ENCODE measurements at regions not wholly inside any gene's neighbourhood (a gene's known extent, or its start where the extent isn't known, plus 50 kb on each side); places are given as distances from the start of the nearest gene placed in this dataset.

- H2AFZ ChIP-seq (ENCODE audit: insufficient read depth, low read depth, low read length, poor library complexity, severe bottlenecking) = no peak overlapping the region
- no peaks in the 10 kb centered on the region for H3K9me3 ChIP-seq (replicated peaks in 1 of 2; ENCODE audit: control insufficient read depth in 1 of 2, insufficient read depth in 1 of 2, low read length in 2 of 2)
- Mint-ChIP-seq H3K36me3 (no peaks in the 10 kb centered on the region), H3K9me3 (peaks cover 0 to 6% (median 0%) of the 10 kb centered on the region in 7 donors), H3K27me3 (ENCODE audit: low read depth in 3 of 3) (peaks cover 1 to 5% (median 4%) of the 10 kb centered on the region in 3 donors), H3K4me1 (no peaks in the 10 kb centered on the region), H3K27ac (no peak overlapping the region), H3K4me3 (no peak overlapping the region)
- H3K4me3 ChIP-seq (replicated peaks in 1 of 3; ENCODE audit: low read depth in 2 of 3, low read length in 3 of 3) = no peak overlapping the region
- H3K9ac ChIP-seq (ENCODE audit: insufficient read depth, low read length, poor library complexity, severe bottlenecking) = no peak overlapping the region
- 92% methylated on average over 6 of the region's 10 CpGs for WGBS (ENCODE audit: insufficient coverage)
- no peak overlapping the region for H3K4me2 ChIP-seq (replicated peaks; ENCODE audit: extremely low read depth, low read length, poor library complexity, severe bottlenecking)
- intact Hi-C loops (cut with micrococcal nuclease) = no loop called here
- no peak overlapping the region for H3K27ac ChIP-seq (ENCODE audit: low read depth in 1 of 2, low read length in 2 of 2)
- TF ChIP-seq CTCF (IDR thresholded peaks at IDR 0.05) = no peak
- no peaks in the 10 kb centered on the region for H3K4me1 ChIP-seq (ENCODE audit: control insufficient read depth in 1 of 2, insufficient read depth in 2 of 2, low read length in 2 of 2)
- no peaks in the 10 kb centered on the region for H4K20me1 ChIP-seq (ENCODE audit: insufficient read depth, low read length)
- no peaks in the 10 kb centered on the region for H3K27me3 ChIP-seq (ENCODE audit: control insufficient read depth in 2 of 2, insufficient read depth in 2 of 2, low read length in 2 of 2)
- H3K36me3 ChIP-seq (replicated peaks in 1 of 2; ENCODE audit: control insufficient read depth in 1 of 2, insufficient read depth in 2 of 2, low read length in 2 of 2) = no peaks in the 10 kb centered on the region
- H3K79me2 ChIP-seq (ENCODE audit: insufficient read depth, low read length) = no peaks in the 10 kb centered on the region
- DNase-seq = no peak
Observed at GRCh38 chr10:44569193-44570091, 184.5 kb upstream of the CXCL12 start.

- no peak overlapping the region for H3K27ac Mint-ChIP-seq
- H3K4me3 ChIP-seq (replicated peaks in 1 of 3; ENCODE audit: low read depth in 2 of 3, low read length in 3 of 3) = no peak overlapping the region
- no peak overlapping the region for H3K9ac ChIP-seq (ENCODE audit: insufficient read depth, low read length, poor library complexity, severe bottlenecking)
- no peak for DNase-seq
- H3K27me3 ChIP-seq (ENCODE audit: control insufficient read depth in 2 of 2, insufficient read depth in 2 of 2, low read length in 2 of 2) = no peaks in the 10 kb centered on the region
- no peak overlapping the region for H3K4me3 Mint-ChIP-seq
- no peak for TF ChIP-seq CTCF (IDR thresholded peaks at IDR 0.05)
- no peaks in the 10 kb centered on the region for H3K79me2 ChIP-seq (ENCODE audit: insufficient read depth, low read length)
- H3K27ac ChIP-seq (ENCODE audit: low read depth in 1 of 2, low read length in 2 of 2) = no peak overlapping the region
- no peaks in the 10 kb centered on the region for H4K20me1 ChIP-seq (ENCODE audit: insufficient read depth, low read length)
- no peaks in the 10 kb centered on the region for H3K36me3 Mint-ChIP-seq
- H3K9me3 Mint-ChIP-seq = peaks cover 0 to 6% (median 0%) of the 10 kb centered on the region in 7 donors
- WGBS (ENCODE audit: insufficient coverage) = 100% methylated on average over 1 of the region's 6 CpGs
- peaks cover 1 to 5% (median 4%) of the 10 kb centered on the region in 3 donors for H3K27me3 Mint-ChIP-seq (ENCODE audit: low read depth in 3 of 3)
- H3K9me3 ChIP-seq (replicated peaks in 1 of 2; ENCODE audit: control insufficient read depth in 1 of 2, insufficient read depth in 1 of 2, low read length in 2 of 2) = no peaks in the 10 kb centered on the region
- H3K36me3 ChIP-seq (replicated peaks in 1 of 2; ENCODE audit: control insufficient read depth in 1 of 2, insufficient read depth in 2 of 2, low read length in 2 of 2) = no peaks in the 10 kb centered on the region
- no peak overlapping the region for H2AFZ ChIP-seq (ENCODE audit: insufficient read depth, low read depth, low read length, poor library complexity, severe bottlenecking)
- H3K4me1 ChIP-seq (ENCODE audit: control insufficient read depth in 1 of 2, insufficient read depth in 2 of 2, low read length in 2 of 2) = no peaks in the 10 kb centered on the region
- intact Hi-C loops (cut with micrococcal nuclease) = no loop called here
- no peak overlapping the region for H3K4me2 ChIP-seq (replicated peaks; ENCODE audit: extremely low read depth, low read length, poor library complexity, severe bottlenecking)
- no peaks in the 10 kb centered on the region for H3K4me1 Mint-ChIP-seq
Observed at GRCh38 chr10:44571701-44572100, 186.8 kb upstream of the CXCL12 start.

All from CD14-positive monocyte (primary cell).